GM12878 (cell line): ENCODE measurements at regions not wholly inside any gene's neighbourhood (a gene's known extent, or its start where the extent isn't known, plus 50 kb on each side); places are given as distances from the start of the nearest gene placed in this dataset.

Source experiments
- ATAC-seq: fragments of 200-7000 bp; cut with Tn5 transposase; 3 replicates; pipeline ENCODE4 v1.9.1; 2020; ENCODE audit warnings: mild to moderate bottlenecking, moderate library complexity
- BruUV-seq: library from RNA; stranded (reverse); fragments of 400-500 nt; replicated peaks from 2 replicates; lab custom pipeline; 2021; lab: Mats Ljungman, UMichigan
- CTCF ChIA-PET: fragments of 300-600 bp; sonication (Branson Sonifier 250); formaldehyde crosslinking; extraction: SDS; loops from one replicate; lab custom pipeline; 2021; ENCODE audit warnings: inconsistent platforms; lab: Yijun Ruan, JAX
- POLR2A ChIA-PET: fragments of 350-600 bp; formaldehyde crosslinking; extraction: SDS; loops from one replicate; lab custom pipeline; 2021; ENCODE audit warnings: inconsistent platforms; lab: Charles Lee
- RAD21 ChIA-PET: fragments of 300-600 bp; sonication (Branson Sonifier 250); formaldehyde crosslinking; loops from one replicate; lab custom pipeline; 2023; ENCODE audit warnings: antibody characterized with exemption; ENCODE audit not compliant: unreplicated experiment; lab: Charles Lee
- SMC1A ChIA-PET: fragments of 300-600 bp; sonication (Branson Sonifier 250); formaldehyde crosslinking; loops from one replicate; lab custom pipeline; 2023; ENCODE audit not compliant: unreplicated experiment, uncharacterized antibody; lab: Charles Lee
- DNase-seq: peaks from one replicate; pipeline ENCODE4 v3.0.0-alpha.2; 2011; ENCODE audit warnings: low read depth, low spot score
- FAIRE-seq: peaks from 3 replicates; lab custom pipeline; 2011; peaks lifted over from hg19 to GRCh38; lab: Jason Lieb, UNC
- H2AFZ ChIP-seq: 2 replicates; pipeline ENCODE4 v1.6.0; 2011; ENCODE audit warnings: low read depth, low read length, control low read depth; ENCODE audit not compliant: control insufficient read depth
- H3K27ac ChIP-seq: 2 replicates; pipeline ENCODE4 v1.5.1; 2011; ENCODE audit warnings: control low read depth; ENCODE audit not compliant: control insufficient read depth, insufficient read depth
- H3K27me3 ChIP-seq, 2 experiments: replicated peaks in 1 of 2; 2 replicates each; pipeline versions ENCODE4 v1.6.0 to v1.6.1; 2011; ENCODE audit warnings: low read length in 1 of 2; ENCODE audit not compliant: control insufficient read depth in 2 of 2, insufficient read depth in 2 of 2
- H3K36me3 ChIP-seq, 2 experiments: 2 replicates each; pipeline ENCODE4 v1.5.1; 2011; ENCODE audit warnings: low read length in 1 of 2; ENCODE audit not compliant: control insufficient read depth in 2 of 2, insufficient read depth in 2 of 2
- H3K4me1 ChIP-seq: 2 replicates; pipeline ENCODE4 v1.6.1; 2011; ENCODE audit warnings: mild to moderate bottlenecking, low read length, moderate library complexity, mixed read lengths; ENCODE audit not compliant: control insufficient read depth, insufficient read depth
- H3K4me2 ChIP-seq: 2 replicates; pipeline ENCODE4 v1.6.0; 2011; ENCODE audit warnings: control low read depth; ENCODE audit not compliant: control insufficient read depth, insufficient read depth
- H3K4me3 ChIP-seq: fragments of 200-600 bp; sonication (generic); 2 replicates; pipeline ENCODE4 v1.5.1; 2016
- H3K79me2 ChIP-seq: 2 replicates; pipeline ENCODE4 v1.6.0; 2011; ENCODE audit warnings: low read length; ENCODE audit not compliant: control insufficient read depth, insufficient read depth
- H3K9ac ChIP-seq: 2 replicates; pipeline ENCODE4 v1.8.0; 2011; ENCODE audit warnings: low read length, control low read depth, mixed read lengths; ENCODE audit not compliant: control insufficient read depth, insufficient read depth
- H3K9me3 ChIP-seq: replicated peaks from 3 replicates; pipeline ENCODE4 v1.5.1; 2011; ENCODE audit warnings: mild to moderate bottlenecking, low read length; ENCODE audit not compliant: control insufficient read depth, insufficient read depth
- H4K20me1 ChIP-seq: 2 replicates; pipeline ENCODE4 v1.6.0; 2011; ENCODE audit not compliant: control insufficient read depth, insufficient read depth
- CBX5 ChIP-seq: sonication (generic); IDR thresholded peaks from 2 replicates; pipeline ENCODE4 v1.6.1; 2016; ENCODE audit warnings: low read depth, moderate library complexity, mild to moderate bottlenecking, inconsistent platforms
- CEBPB ChIP-seq, 2 experiments: fragments of 150-350 bp in 1 of 2; IDR thresholded peaks; 2 replicates each; pipeline ENCODE4 v1.6.1; 2012 to 2014; ENCODE audit warnings: low read depth in 2 of 2, low read length in 2 of 2, borderline replicate concordance in 1 of 2, inconsistent platforms in 1 of 2
- GABPA ChIP-seq: IDR thresholded peaks from 2 replicates; pipeline ENCODE4 v1.6.1; 2014; ENCODE audit warnings: antibody characterized with exemption, low read depth, mild to moderate bottlenecking, inconsistent platforms
- PML ChIP-seq: IDR thresholded peaks from 2 replicates; pipeline ENCODE4 v1.6.1; 2012; ENCODE audit warnings: low read length, inconsistent platforms
- POLR2A ChIP-seq: IDR thresholded peaks from 2 replicates; pipeline ENCODE4 v1.6.1; 2011; ENCODE audit warnings: low read depth, mild to moderate bottlenecking, low read length
- RCOR1 ChIP-seq: conservative IDR thresholded peaks from 2 replicates; pipeline ENCODE4 v1.6.1; 2012; ENCODE audit warnings: low read depth, low read length, improper control_type of control experiment
- SREBF1 ChIP-seq: IDR thresholded peaks from 2 replicates; pipeline ENCODE4 v1.6.1; 2012; ENCODE audit warnings: mild to moderate bottlenecking, low read length
- YY1 ChIP-seq: IDR thresholded peaks from 2 replicates; pipeline ENCODE4 v1.6.1; 2011; ENCODE audit warnings: low read depth, mild to moderate bottlenecking, low read length
- WGBS: methylation state at CpG from one replicate; pipeline ENCODE4 v1.1.6; 2016; ENCODE audit warnings: low lambda C conversion rate; ENCODE audit not compliant: insufficient replicate concordance, insufficient coverage; ENCODE audit errors: missing lambda C conversion rate; 5-methylcytosine and 5-hydroxymethylcytosine counted together
- in situ Hi-C: fragments of 300-500 bp; cut with MboI; formaldehyde crosslinking; loops from 9 replicates; pipeline ENCODE4 v1.14.3; 2018; ENCODE audit warnings: mixed read lengths
- intact Hi-C: fragments of 100-400 bp; cut with micrococcal nuclease; formaldehyde crosslinking; loops from one replicate; pipeline ENCODE4 v1.14.2; 2022; ENCODE audit not compliant: unreplicated experiment
- TF ChIP-seq, protein P1 (sequence below): IDR thresholded peaks from 2 replicates; pipeline ENCODE4 v1.6.1; 2012; ENCODE audit warnings: mild to moderate bottlenecking, low read depth, low read length
- TF ChIP-seq, protein P2 (sequence below): fragments of 450-650 bp; formaldehyde crosslinking; IDR thresholded peaks from 2 replicates; pipeline ENCODE4 v1.4.0; 2022; ENCODE audit warnings: mild to moderate bottlenecking, moderate library complexity

GRCh38 chr9:90706230-90706629, 63.6 kb upstream of the DIRAS2 start:
- Histone ChIP-seq H4K20me1 (no peaks in the 10 kb centered on the region), H3K4me1 (no peaks in the 10 kb centered on the region), H2AFZ (no peak overlapping the region), H3K79me2 (no peaks in the 10 kb centered on the region), H3K27ac (no peak overlapping the region), H3K4me3 (no peak overlapping the region), H3K9ac (no peak overlapping the region), H3K27me3 (peaks cover 0 to 2% of the 10 kb centered on the region in 2 experiments; a peak in 1 of 4 replicates), H3K36me3 (no peaks in the 10 kb centered on the region), H3K9me3 (no peaks in the 10 kb centered on the region), H3K4me2 (no peak overlapping the region)
- SMC1A ChIA-PET, result no interaction called here
- CTCF ChIA-PET, result no interaction called here
- BruUV-seq, result no TSS peak
- TF ChIP-seq GABPA, result no peak
- no peak for TF ChIP-seq CBX5
- TF ChIP-seq CEBPB (IDR thresholded peaks at IDR 0.05; ENCODE audit: borderline replicate concordance in 1 of 2, low read depth in 2 of 2, low read length in 2 of 2), result no peak
- TF ChIP-seq, protein P1, sequence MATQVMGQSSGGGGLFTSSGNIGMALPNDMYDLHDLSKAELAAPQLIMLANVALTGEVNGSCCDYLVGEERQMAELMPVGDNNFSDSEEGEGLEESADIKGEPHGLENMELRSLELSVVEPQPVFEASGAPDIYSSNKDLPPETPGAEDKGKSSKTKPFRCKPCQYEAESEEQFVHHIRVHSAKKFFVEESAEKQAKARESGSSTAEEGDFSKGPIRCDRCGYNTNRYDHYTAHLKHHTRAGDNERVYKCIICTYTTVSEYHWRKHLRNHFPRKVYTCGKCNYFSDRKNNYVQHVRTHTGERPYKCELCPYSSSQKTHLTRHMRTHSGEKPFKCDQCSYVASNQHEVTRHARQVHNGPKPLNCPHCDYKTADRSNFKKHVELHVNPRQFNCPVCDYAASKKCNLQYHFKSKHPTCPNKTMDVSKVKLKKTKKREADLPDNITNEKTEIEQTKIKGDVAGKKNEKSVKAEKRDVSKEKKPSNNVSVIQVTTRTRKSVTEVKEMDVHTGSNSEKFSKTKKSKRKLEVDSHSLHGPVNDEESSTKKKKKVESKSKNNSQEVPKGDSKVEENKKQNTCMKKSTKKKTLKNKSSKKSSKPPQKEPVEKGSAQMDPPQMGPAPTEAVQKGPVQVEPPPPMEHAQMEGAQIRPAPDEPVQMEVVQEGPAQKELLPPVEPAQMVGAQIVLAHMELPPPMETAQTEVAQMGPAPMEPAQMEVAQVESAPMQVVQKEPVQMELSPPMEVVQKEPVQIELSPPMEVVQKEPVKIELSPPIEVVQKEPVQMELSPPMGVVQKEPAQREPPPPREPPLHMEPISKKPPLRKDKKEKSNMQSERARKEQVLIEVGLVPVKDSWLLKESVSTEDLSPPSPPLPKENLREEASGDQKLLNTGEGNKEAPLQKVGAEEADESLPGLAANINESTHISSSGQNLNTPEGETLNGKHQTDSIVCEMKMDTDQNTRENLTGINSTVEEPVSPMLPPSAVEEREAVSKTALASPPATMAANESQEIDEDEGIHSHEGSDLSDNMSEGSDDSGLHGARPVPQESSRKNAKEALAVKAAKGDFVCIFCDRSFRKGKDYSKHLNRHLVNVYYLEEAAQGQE, result no peak
- TF ChIP-seq YY1, result no peak
- no peak for TF ChIP-seq POLR2A
- TF ChIP-seq SREBF1, result no peak
- TF ChIP-seq, protein P2, sequence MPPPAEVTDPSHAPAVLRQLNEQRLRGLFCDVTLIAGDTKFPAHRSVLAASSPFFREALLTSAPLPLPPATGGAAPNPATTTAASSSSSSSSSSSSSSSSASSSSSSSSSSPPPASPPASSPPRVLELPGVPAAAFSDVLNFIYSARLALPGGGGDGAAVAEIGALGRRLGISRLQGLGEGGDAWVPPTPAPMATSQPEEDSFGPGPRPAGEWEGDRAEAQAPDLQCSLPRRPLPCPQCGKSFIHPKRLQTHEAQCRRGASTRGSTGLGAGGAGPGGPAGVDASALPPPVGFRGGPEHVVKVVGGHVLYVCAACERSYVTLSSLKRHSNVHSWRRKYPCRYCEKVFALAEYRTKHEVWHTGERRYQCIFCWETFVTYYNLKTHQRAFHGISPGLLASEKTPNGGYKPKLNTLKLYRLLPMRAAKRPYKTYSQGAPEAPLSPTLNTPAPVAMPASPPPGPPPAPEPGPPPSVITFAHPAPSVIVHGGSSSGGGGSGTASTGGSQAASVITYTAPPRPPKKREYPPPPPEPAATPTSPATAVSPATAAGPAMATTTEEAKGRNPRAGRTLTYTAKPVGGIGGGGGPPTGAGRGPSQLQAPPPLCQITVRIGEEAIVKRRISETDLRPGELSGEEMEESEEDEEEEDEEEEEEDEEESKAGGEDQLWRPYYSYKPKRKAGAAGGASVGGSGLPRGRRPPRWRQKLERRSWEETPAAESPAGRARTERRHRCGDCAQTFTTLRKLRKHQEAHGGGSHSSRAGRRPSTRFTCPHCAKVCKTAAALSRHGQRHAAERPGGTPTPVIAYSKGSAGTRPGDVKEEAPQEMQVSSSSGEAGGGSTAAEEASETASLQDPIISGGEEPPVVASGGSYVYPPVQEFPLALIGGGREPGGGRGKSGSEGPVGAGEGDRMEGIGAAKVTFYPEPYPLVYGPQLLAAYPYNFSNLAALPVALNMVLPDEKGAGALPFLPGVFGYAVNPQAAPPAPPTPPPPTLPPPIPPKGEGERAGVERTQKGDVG, result no peak
- no peak for TF ChIP-seq PML
- no peak for TF ChIP-seq RCOR1
- DNase-seq (no peak), ATAC-seq (no peak), FAIRE-seq (no peak)
- 0% methylated on average over 2 of the region's 2 CpGs for WGBS
- intact Hi-C loops (no loop called here), in situ Hi-C loops (no loop called here)
- POLR2A ChIA-PET, result no interaction called here
- RAD21 ChIA-PET, result no interaction called here
